ENCODE measurements at regions not wholly inside any gene's neighbourhood (a gene's known extent, or its start where the extent isn't known, plus 50 kb on each side); places are given as distances from the start of the nearest gene placed in this dataset.

DNA sequence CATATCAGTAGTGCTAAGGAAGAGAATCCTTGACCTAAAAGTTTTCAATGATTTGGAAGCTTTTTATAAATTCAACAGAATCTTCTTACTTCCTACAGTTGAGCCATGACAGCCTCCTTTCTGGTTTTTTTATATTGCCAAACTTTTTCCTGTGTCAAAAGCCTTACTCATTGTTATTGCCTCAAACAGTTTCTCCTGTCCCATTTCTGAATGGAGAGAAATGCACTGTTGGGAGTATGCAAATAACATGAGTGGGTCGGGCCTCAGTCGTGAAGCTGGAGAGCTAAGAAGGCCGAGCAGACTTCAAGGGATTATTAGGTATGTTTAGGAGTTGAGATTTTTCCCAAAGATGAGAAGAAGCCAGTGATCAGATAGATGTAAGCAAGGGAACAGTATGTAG, 766.4 kb upstream of the KLHL1 start:
- no peak for TF ChIP-seq EZH2 (IDR thresholded peaks at IDR 0.05; ENCODE audit: low read length, unreplicated experiment)
- TF ChIP-seq, protein P1, sequence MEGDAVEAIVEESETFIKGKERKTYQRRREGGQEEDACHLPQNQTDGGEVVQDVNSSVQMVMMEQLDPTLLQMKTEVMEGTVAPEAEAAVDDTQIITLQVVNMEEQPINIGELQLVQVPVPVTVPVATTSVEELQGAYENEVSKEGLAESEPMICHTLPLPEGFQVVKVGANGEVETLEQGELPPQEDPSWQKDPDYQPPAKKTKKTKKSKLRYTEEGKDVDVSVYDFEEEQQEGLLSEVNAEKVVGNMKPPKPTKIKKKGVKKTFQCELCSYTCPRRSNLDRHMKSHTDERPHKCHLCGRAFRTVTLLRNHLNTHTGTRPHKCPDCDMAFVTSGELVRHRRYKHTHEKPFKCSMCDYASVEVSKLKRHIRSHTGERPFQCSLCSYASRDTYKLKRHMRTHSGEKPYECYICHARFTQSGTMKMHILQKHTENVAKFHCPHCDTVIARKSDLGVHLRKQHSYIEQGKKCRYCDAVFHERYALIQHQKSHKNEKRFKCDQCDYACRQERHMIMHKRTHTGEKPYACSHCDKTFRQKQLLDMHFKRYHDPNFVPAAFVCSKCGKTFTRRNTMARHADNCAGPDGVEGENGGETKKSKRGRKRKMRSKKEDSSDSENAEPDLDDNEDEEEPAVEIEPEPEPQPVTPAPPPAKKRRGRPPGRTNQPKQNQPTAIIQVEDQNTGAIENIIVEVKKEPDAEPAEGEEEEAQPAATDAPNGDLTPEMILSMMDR (conservative IDR thresholded peaks at IDR 0.05; ENCODE audit: low read depth, low read length), result no peak
